ENCODE measurements at regions not wholly inside any gene's neighbourhood (a gene's known extent, or its start where the extent isn't known, plus 50 kb on each side); places are given as distances from the start of the nearest gene placed in this dataset.

DNA sequence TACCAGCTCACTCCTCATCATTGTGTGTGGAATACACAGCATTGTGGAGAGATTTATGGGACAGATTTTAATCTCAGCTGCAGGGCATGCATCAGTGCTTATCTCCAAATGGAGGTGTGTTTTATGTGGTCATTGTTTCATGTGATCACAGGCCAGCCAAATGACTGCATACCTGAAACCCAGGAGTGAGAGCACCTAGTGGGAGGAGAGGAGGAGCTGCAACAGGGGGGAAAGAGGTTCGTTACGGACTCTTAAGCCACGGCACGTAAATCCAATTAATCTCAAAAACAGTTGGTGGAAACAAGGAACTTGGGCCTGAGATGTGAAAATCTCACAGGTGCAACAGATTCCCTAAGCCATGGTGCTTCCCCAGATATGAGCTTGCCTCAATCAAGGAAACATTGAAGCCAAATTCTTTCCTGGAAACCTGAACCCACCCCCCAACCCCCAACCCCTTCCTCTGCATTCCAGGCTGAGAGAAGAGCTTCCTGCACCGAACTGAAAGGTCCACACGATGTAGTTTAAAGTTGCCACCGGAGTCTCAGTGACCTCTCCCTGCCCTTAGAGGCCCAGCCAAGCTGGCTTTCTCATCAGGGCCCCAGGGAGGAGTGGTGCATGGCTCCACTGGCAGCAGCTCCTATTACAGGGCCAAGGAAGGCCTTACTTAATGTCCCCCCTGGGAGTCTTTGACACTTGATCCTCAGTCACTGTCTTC is 167.4 kb downstream of the C1D start:
- no peak for TF ChIP-seq YY1 (IDR thresholded peaks at IDR 0.05)
- TF ChIP-seq, protein P1, sequence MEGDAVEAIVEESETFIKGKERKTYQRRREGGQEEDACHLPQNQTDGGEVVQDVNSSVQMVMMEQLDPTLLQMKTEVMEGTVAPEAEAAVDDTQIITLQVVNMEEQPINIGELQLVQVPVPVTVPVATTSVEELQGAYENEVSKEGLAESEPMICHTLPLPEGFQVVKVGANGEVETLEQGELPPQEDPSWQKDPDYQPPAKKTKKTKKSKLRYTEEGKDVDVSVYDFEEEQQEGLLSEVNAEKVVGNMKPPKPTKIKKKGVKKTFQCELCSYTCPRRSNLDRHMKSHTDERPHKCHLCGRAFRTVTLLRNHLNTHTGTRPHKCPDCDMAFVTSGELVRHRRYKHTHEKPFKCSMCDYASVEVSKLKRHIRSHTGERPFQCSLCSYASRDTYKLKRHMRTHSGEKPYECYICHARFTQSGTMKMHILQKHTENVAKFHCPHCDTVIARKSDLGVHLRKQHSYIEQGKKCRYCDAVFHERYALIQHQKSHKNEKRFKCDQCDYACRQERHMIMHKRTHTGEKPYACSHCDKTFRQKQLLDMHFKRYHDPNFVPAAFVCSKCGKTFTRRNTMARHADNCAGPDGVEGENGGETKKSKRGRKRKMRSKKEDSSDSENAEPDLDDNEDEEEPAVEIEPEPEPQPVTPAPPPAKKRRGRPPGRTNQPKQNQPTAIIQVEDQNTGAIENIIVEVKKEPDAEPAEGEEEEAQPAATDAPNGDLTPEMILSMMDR (IDR thresholded peaks at IDR 0.05; ENCODE audit: low read depth, low read length, missing input control): no peak
- no peak for TF ChIP-seq MAX (IDR thresholded peaks at IDR 0.05)
- TF ChIP-seq, protein P2, sequence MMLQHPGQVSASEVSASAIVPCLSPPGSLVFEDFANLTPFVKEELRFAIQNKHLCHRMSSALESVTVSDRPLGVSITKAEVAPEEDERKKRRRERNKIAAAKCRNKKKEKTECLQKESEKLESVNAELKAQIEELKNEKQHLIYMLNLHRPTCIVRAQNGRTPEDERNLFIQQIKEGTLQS (IDR thresholded peaks at IDR 0.05): no peak
- TF ChIP-seq TAF1 (conservative IDR thresholded peaks at IDR 0.05): no peak
- TF ChIP-seq FOXA1 (IDR thresholded peaks at IDR 0.05): no peak
- no peak for TF ChIP-seq RAD21 (IDR thresholded peaks at IDR 0.05)
- TF ChIP-seq JUND (IDR thresholded peaks at IDR 0.05): no peak
- no peak for TF ChIP-seq SP1 (IDR thresholded peaks at IDR 0.05)
- TF ChIP-seq, protein P3, sequence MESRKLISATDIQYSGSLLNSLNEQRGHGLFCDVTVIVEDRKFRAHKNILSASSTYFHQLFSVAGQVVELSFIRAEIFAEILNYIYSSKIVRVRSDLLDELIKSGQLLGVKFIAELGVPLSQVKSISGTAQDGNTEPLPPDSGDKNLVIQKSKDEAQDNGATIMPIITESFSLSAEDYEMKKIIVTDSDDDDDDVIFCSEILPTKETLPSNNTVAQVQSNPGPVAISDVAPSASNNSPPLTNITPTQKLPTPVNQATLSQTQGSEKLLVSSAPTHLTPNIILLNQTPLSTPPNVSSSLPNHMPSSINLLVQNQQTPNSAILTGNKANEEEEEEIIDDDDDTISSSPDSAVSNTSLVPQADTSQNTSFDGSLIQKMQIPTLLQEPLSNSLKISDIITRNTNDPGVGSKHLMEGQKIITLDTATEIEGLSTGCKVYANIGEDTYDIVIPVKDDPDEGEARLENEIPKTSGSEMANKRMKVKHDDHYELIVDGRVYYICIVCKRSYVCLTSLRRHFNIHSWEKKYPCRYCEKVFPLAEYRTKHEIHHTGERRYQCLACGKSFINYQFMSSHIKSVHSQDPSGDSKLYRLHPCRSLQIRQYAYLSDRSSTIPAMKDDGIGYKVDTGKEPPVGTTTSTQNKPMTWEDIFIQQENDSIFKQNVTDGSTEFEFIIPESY (IDR thresholded peaks at IDR 0.05): no peak
- TF ChIP-seq, protein P4, sequence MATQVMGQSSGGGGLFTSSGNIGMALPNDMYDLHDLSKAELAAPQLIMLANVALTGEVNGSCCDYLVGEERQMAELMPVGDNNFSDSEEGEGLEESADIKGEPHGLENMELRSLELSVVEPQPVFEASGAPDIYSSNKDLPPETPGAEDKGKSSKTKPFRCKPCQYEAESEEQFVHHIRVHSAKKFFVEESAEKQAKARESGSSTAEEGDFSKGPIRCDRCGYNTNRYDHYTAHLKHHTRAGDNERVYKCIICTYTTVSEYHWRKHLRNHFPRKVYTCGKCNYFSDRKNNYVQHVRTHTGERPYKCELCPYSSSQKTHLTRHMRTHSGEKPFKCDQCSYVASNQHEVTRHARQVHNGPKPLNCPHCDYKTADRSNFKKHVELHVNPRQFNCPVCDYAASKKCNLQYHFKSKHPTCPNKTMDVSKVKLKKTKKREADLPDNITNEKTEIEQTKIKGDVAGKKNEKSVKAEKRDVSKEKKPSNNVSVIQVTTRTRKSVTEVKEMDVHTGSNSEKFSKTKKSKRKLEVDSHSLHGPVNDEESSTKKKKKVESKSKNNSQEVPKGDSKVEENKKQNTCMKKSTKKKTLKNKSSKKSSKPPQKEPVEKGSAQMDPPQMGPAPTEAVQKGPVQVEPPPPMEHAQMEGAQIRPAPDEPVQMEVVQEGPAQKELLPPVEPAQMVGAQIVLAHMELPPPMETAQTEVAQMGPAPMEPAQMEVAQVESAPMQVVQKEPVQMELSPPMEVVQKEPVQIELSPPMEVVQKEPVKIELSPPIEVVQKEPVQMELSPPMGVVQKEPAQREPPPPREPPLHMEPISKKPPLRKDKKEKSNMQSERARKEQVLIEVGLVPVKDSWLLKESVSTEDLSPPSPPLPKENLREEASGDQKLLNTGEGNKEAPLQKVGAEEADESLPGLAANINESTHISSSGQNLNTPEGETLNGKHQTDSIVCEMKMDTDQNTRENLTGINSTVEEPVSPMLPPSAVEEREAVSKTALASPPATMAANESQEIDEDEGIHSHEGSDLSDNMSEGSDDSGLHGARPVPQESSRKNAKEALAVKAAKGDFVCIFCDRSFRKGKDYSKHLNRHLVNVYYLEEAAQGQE (IDR thresholded peaks at IDR 0.05): no peak
- TF ChIP-seq RXRA (IDR thresholded peaks at IDR 0.05): no peak
- no peak for TF ChIP-seq GABPA (IDR thresholded peaks at IDR 0.05 in 1 of 2, conservative IDR thresholded peaks at IDR 0.05 in 1 of 2)
